HEK293 (cell line): ENCODE measurements at regions not wholly inside any gene's neighbourhood (a gene's known extent, or its start where the extent isn't known, plus 50 kb on each side); places are given as distances from the start of the nearest gene placed in this dataset.

Source experiments
- CTCF ChIA-PET: fragments of 350-600 bp; formaldehyde crosslinking; extraction: SDS; loops from one replicate; lab custom pipeline; 2021; ENCODE audit warnings: antibody characterized with exemption; lab: Yijun Ruan, JAX
- POLR2A ChIA-PET: fragments of 300-600 bp; formaldehyde crosslinking; extraction: SDS; loops from one replicate; lab custom pipeline; 2020; ENCODE audit warnings: antibody characterized with exemption, inconsistent platforms; lab: Yijun Ruan, JAX
- H3K27ac ChIP-seq: fragments of 200-500 bp; sonication (Bioruptor generic); 2 replicates; pipeline ENCODE4 v1.5.1; 2014; ENCODE audit warnings: low read depth, low read length, control low read depth, inconsistent platforms; ENCODE audit errors: extremely low read depth
- H3K36me3 ChIP-seq, 2 experiments: fragments of 200-500 bp in 1 of 2; sonication (Bioruptor generic) in 1 of 2; 1 replicate in 1 of 2; 2 replicates in 1 of 2; pipeline ENCODE4 v1.5.1; 2014 to 2017; ENCODE audit warnings: inconsistent platforms in 2 of 2, low read length in 2 of 2; ENCODE audit not compliant: control insufficient read depth in 2 of 2, insufficient read depth in 1 of 2
- H3K4me1 ChIP-seq: fragments of 200-500 bp; sonication (Bioruptor generic); 2 replicates; pipeline ENCODE4 v1.5.1; 2014; ENCODE audit warnings: mild to moderate bottlenecking, low read length, inconsistent platforms; ENCODE audit not compliant: control insufficient read depth, insufficient read depth
- H3K4me3 ChIP-seq: 2 replicates; pipeline ENCODE4 v1.5.1; 2011; ENCODE audit warnings: low read depth, mild to moderate bottlenecking, control low read depth, low read length, moderate library complexity
- H3K9me3 ChIP-seq: fragments of 200-500 bp; sonication (Bioruptor generic); 2 replicates; pipeline ENCODE4 v1.5.1; 2014; ENCODE audit warnings: low read depth, low read length, inconsistent platforms; ENCODE audit not compliant: control insufficient read depth, insufficient read depth
- GFI1B ChIP-seq: fragments of 450-650 bp; formaldehyde crosslinking; IDR thresholded peaks from 2 replicates; pipeline ENCODE4 v1.5.1; 2016; ENCODE audit warnings: missing biosample characterization, missing genetic modification characterization
- KLF8 ChIP-seq: fragments of 450-650 bp; formaldehyde crosslinking; IDR thresholded peaks from 2 replicates; pipeline ENCODE4 v1.5.1; 2016; ENCODE audit warnings: missing biosample characterization, missing genetic modification characterization
- SCRT2 ChIP-seq: fragments of 450-650 bp; formaldehyde crosslinking; IDR thresholded peaks from 2 replicates; pipeline ENCODE4 v1.5.1; 2016; ENCODE audit warnings: missing biosample characterization, missing genetic modification characterization
- SETDB1 ChIP-seq: IDR thresholded peaks from one replicate; pipeline ENCODE4 v1.6.1; 2017; ENCODE audit warnings: mild to moderate bottlenecking, low read length, moderate library complexity, mixed read lengths; ENCODE audit not compliant: insufficient read length
- ZFP37 ChIP-seq: fragments of 450-650 bp; formaldehyde crosslinking; IDR thresholded peaks from 2 replicates; pipeline ENCODE4 v1.5.1; 2016; ENCODE audit warnings: missing biosample characterization, missing genetic modification characterization
- ZIC2 ChIP-seq: fragments of 450-650 bp; formaldehyde crosslinking; IDR thresholded peaks from 2 replicates; pipeline ENCODE4 v1.5.1; 2016; ENCODE audit warnings: missing biosample characterization, missing genetic modification characterization
- ZNF138 ChIP-seq: fragments of 450-650 bp; formaldehyde crosslinking; IDR thresholded peaks from 2 replicates; pipeline ENCODE4 v1.5.1; 2016; ENCODE audit warnings: missing biosample characterization, missing genetic modification characterization, borderline replicate concordance
- ZNF175 ChIP-seq: fragments of 450-650 bp; formaldehyde crosslinking; IDR thresholded peaks from 2 replicates; pipeline ENCODE4 v1.5.1; 2016; ENCODE audit warnings: missing biosample characterization, missing genetic modification characterization
- ZNF214 ChIP-seq: fragments of 450-650 bp; formaldehyde crosslinking; IDR thresholded peaks from 2 replicates; pipeline ENCODE4 v1.5.1; 2017; ENCODE audit warnings: missing biosample characterization, mild to moderate bottlenecking, missing genetic modification characterization, borderline replicate concordance
- ZNF24 ChIP-seq: fragments of 450-650 bp; formaldehyde crosslinking; IDR thresholded peaks from 2 replicates; pipeline ENCODE4 v1.5.1; 2016; ENCODE audit warnings: missing biosample characterization, missing genetic modification characterization
- ZNF37A ChIP-seq: fragments of 450-650 bp; IDR thresholded peaks from 2 replicates; pipeline ENCODE4 v1.5.1; 2018; ENCODE audit warnings: missing biosample characterization, missing genetic modification characterization
- ZNF423 ChIP-seq: fragments of 450-650 bp; formaldehyde crosslinking; IDR thresholded peaks from 2 replicates; pipeline ENCODE4 v1.5.1; 2016; ENCODE audit warnings: missing biosample characterization, missing genetic modification characterization
- ZNF549 ChIP-seq: fragments of 450-650 bp; IDR thresholded peaks from 2 replicates; pipeline ENCODE4 v1.5.1; 2018; ENCODE audit warnings: missing biosample characterization, missing genetic modification characterization, mild to moderate bottlenecking, inconsistent platforms, moderate library complexity
- ZNF558 ChIP-seq: fragments of 450-650 bp; formaldehyde crosslinking; IDR thresholded peaks from 2 replicates; pipeline ENCODE4 v1.5.1; 2016; ENCODE audit warnings: missing biosample characterization, missing genetic modification characterization
- ZNF561 ChIP-seq: fragments of 450-650 bp; IDR thresholded peaks from 2 replicates; pipeline ENCODE4 v1.5.1; 2018; ENCODE audit warnings: missing biosample characterization, missing genetic modification characterization, borderline replicate concordance
- ZNF629 ChIP-seq: fragments of 450-650 bp; formaldehyde crosslinking; IDR thresholded peaks from 2 replicates; pipeline ENCODE4 v1.5.1; 2017; ENCODE audit warnings: missing biosample characterization, missing genetic modification characterization
- ZNF830 ChIP-seq: fragments of 450-650 bp; IDR thresholded peaks from 2 replicates; pipeline ENCODE4 v1.5.0; 2018; ENCODE audit warnings: missing biosample characterization, missing genetic modification characterization, low read depth, mild to moderate bottlenecking, moderate library complexity
- ZNF837 ChIP-seq: fragments of 450-650 bp; formaldehyde crosslinking; IDR thresholded peaks from 2 replicates; pipeline ENCODE4 v1.5.1; 2016; ENCODE audit warnings: missing biosample characterization, missing genetic modification characterization
- ZNF843 ChIP-seq: fragments of 450-650 bp; formaldehyde crosslinking; IDR thresholded peaks from 2 replicates; pipeline ENCODE4 v1.5.1; 2016; ENCODE audit warnings: missing biosample characterization, missing genetic modification characterization
- TF ChIP-seq, protein P1 (sequence below): fragments of 450-650 bp; formaldehyde crosslinking; IDR thresholded peaks from 2 replicates; pipeline ENCODE4 v1.5.1; 2016; ENCODE audit warnings: missing biosample characterization, missing genetic modification characterization, borderline replicate concordance
- TF ChIP-seq, protein P2 (sequence below): fragments of 450-650 bp; formaldehyde crosslinking; IDR thresholded peaks from 2 replicates; pipeline ENCODE4 v1.5.1; 2016; ENCODE audit warnings: missing biosample characterization, missing genetic modification characterization
- TF ChIP-seq, protein P3 (sequence below): fragments of 450-650 bp; formaldehyde crosslinking; IDR thresholded peaks from 2 replicates; pipeline ENCODE4 v1.5.1; 2016; ENCODE audit warnings: missing biosample characterization, missing genetic modification characterization

DNA sequence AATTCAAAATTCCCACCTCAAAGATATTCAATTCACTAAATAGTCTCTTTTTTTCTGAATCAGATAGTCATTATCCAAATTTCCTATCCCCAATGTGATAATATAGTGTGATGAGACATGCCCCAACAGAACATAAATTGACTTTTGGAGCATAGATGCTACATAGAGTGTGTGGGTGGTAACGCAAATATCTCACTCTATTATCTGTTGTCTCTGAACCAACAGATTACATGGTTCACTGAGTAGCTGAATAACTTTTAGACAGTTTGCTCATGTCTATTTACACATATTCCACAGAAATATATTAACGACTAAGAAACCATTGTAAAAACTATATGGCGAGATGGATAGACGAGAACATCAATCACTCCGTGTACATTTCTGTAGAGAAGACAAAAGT, 209.9 kb downstream of the BARHL2 start:
- TF ChIP-seq ZIC2 (tag by site-specific recombination): no peak
- no peak for TF ChIP-seq SETDB1
- TF ChIP-seq KLF8 (tag by site-specific recombination): no peak
- TF ChIP-seq ZNF24 (tag by site-specific recombination): no peak
- TF ChIP-seq ZNF561 (tag by site-specific recombination): no peak
- no peak for TF ChIP-seq ZNF423 (tag by site-specific recombination)
- TF ChIP-seq, protein P1, sequence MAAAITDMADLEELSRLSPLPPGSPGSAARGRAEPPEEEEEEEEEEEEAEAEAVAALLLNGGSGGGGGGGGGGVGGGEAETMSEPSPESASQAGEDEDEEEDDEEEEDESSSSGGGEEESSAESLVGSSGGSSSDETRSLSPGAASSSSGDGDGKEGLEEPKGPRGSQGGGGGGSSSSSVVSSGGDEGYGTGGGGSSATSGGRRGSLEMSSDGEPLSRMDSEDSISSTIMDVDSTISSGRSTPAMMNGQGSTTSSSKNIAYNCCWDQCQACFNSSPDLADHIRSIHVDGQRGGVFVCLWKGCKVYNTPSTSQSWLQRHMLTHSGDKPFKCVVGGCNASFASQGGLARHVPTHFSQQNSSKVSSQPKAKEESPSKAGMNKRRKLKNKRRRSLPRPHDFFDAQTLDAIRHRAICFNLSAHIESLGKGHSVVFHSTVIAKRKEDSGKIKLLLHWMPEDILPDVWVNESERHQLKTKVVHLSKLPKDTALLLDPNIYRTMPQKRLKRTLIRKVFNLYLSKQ (tag by site-specific recombination): no peak
- no peak for TF ChIP-seq ZFP37 (tag by site-specific recombination)
- Histone ChIP-seq H3K27ac (no peak overlapping the region), H3K9me3 (no peaks in the 10 kb centered on the region), H3K4me1 (no peaks in the 10 kb centered on the region; the same call in 1 of the 2 replicates), H3K4me3 (no peak overlapping the region), H3K36me3 (no peaks in the 10 kb centered on the region)
- ChIA-PET POLR2A (no interaction called here), CTCF (no interaction called here)

DNA sequence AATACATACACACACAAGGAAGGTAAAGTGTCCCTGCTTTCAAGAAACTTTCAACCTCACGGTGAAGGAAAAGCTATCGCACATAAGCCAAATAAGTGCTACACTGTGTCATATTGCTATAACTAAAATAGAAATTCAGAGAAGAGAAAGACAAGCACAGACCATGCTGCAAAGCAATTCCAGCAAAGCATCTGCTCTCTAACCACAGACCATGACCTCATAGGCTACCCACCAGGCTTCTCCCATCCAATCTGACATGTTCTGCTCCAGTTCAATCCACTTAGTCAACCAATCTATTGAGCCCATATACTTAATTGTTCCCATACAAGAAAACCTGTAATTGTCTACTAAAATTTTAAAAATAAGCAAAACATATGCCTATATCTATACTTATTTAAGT, 211.3 kb downstream of the BARHL2 start:
- H3K9me3 ChIP-seq: no peaks in the 10 kb centered on the region
- CTCF ChIA-PET: interaction anchor here (0.8 to 1.4 kb wide), 2 partner anchors 13 to 25 kb away, joined by 3 read pairs; no protein-coding TSS in a partner anchor
- H3K4me3 ChIP-seq: no peak overlapping the region
- POLR2A ChIA-PET: no interaction called here
- TF ChIP-seq ZNF549 (tag by site-specific recombination) (no peak), ZNF830 (tag by site-specific recombination) (no peak), ZNF214 (no peak), GFI1B (tag by site-specific recombination) (no peak), ZNF138 (no peak), ZNF37A (tag by site-specific recombination) (no peak), ZNF843 (no peak), SCRT2 (tag by site-specific recombination) (no peak), ZNF837 (tag by site-specific recombination) (no peak), ZNF175 (no peak), ZNF629 (tag by site-specific recombination) (no peak), ZNF558 (no peak)
- TF ChIP-seq, protein P2, sequence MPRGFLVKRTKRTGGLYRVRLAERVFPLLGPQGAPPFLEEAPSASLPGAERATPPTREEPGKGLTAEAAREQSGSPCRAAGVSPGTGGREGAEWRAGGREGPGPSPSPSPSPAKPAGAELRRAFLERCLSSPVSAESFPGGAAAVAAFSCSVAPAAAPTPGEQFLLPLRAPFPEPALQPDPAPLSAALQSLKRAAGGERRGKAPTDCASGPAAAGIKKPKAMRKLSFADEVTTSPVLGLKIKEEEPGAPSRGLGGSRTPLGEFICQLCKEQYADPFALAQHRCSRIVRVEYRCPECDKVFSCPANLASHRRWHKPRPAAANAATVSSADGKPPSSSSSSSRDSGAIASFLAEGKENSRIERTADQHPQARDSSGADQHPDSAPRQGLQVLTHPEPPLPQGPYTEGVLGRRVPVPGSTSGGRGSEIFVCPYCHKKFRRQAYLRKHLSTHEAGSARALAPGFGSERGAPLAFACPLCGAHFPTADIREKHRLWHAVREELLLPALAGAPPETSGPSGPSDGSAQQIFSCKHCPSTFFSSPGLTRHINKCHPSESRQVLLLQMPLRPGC (tag by site-specific recombination): no peak
- TF ChIP-seq, protein P3, sequence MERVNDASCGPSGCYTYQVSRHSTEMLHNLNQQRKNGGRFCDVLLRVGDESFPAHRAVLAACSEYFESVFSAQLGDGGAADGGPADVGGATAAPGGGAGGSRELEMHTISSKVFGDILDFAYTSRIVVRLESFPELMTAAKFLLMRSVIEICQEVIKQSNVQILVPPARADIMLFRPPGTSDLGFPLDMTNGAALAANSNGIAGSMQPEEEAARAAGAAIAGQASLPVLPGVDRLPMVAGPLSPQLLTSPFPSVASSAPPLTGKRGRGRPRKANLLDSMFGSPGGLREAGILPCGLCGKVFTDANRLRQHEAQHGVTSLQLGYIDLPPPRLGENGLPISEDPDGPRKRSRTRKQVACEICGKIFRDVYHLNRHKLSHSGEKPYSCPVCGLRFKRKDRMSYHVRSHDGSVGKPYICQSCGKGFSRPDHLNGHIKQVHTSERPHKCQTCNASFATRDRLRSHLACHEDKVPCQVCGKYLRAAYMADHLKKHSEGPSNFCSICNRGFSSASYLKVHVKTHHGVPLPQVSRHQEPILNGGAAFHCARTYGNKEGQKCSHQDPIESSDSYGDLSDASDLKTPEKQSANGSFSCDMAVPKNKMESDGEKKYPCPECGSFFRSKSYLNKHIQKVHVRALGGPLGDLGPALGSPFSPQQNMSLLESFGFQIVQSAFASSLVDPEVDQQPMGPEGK: no peak
- H3K4me1 ChIP-seq: no peaks in the 10 kb centered on the region; the same call in 1 of the 2 replicates
- H3K27ac ChIP-seq: no peak overlapping the region
- no peaks in the 10 kb centered on the region for H3K36me3 ChIP-seq
